MM.1S (cell line): ENCODE measurements at regions not wholly inside any gene's neighbourhood (a gene's known extent, or its start where the extent isn't known, plus 50 kb on each side); places are given as distances from the start of the nearest gene placed in this dataset.

ENCODE experiments used
- EZH2phosphoT487 ChIP-seq: fragments of 300-600 bp; sonication (generic); IDR thresholded peaks from 2 replicates; pipeline ENCODE4 v1.6.1; 2018; ENCODE audit warnings: antibody characterized with exemption, low read length
- TF ChIP-seq, protein P1 (sequence below): fragments of 300-600 bp; sonication (generic); IDR thresholded peaks from 2 replicates; pipeline ENCODE4 v1.5.1; 2016; ENCODE audit warnings: antibody characterized with exemption, low read length, mixed read lengths

DNA sequence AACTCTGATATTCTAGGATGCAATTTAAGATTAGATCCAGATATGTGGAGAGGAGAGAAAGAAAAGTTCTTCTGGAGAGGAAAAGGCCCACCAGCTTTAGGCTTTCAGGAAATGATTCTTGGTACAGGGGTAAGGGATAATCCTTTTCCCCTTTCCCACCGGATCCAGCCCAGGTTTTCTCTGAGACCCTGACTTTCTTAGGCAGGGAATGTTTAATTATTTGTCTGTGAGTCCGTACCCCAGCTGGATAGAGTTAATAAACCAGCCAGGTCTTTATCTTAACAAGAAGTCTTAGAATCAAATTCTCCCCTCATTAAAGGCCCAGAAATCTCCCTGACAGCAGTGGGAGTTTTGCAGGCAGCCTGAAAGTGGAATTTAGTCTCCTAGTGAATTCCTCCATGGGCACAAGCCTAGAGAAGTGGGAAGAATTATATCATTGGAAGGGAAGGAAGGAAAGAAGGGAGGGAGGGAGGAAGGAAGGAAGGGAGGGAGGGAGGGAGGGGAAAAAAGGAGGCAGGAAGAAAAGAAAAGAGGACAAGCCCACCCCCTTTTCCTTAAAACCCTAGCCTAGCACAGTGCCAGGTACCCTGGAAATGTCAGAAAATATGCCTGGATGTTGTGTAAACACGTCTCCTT, 189.0 kb downstream of the PLPP3 start:
- TF ChIP-seq, protein P1, sequence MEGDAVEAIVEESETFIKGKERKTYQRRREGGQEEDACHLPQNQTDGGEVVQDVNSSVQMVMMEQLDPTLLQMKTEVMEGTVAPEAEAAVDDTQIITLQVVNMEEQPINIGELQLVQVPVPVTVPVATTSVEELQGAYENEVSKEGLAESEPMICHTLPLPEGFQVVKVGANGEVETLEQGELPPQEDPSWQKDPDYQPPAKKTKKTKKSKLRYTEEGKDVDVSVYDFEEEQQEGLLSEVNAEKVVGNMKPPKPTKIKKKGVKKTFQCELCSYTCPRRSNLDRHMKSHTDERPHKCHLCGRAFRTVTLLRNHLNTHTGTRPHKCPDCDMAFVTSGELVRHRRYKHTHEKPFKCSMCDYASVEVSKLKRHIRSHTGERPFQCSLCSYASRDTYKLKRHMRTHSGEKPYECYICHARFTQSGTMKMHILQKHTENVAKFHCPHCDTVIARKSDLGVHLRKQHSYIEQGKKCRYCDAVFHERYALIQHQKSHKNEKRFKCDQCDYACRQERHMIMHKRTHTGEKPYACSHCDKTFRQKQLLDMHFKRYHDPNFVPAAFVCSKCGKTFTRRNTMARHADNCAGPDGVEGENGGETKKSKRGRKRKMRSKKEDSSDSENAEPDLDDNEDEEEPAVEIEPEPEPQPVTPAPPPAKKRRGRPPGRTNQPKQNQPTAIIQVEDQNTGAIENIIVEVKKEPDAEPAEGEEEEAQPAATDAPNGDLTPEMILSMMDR = no peak
- TF ChIP-seq EZH2phosphoT487 = no peak
